GM12873 (cell line): ENCODE measurements at regions not wholly inside any gene's neighbourhood (a gene's known extent, or its start where the extent isn't known, plus 50 kb on each side); places are given as distances from the start of the nearest gene placed in this dataset.

Experiments
- TF ChIP-seq, protein P1 (sequence below): IDR thresholded peaks from 2 replicates; pipeline ENCODE4 v1.5.1; 2012; ENCODE audit warnings: low read depth, mild to moderate bottlenecking, moderate library complexity, low read length, control low read depth; ENCODE audit not compliant: insufficient read depth; ENCODE audit errors: missing control alignments

DNA sequence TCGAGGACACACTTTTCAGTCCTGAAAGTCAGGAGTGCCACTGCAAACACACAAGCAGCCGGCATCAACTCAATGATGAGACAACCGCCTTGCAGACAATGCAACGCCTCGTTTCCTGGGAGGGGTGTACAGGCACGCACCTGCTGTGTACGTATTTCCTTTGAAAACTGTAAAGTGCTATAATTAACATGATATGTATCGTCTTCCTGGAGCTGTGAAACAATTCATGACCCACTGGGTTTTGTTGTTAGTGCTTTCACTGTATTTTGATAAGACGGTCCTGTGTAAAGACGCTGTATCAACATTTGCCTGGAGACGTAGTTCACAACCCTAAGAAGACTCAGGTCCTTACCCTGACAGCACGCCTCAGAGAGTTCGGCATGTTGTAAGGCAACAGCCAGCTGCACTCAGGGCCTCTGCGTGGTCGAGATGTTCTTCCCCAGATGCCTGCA, 105.7 kb upstream of the ANO1 start:
- TF ChIP-seq, protein P1, sequence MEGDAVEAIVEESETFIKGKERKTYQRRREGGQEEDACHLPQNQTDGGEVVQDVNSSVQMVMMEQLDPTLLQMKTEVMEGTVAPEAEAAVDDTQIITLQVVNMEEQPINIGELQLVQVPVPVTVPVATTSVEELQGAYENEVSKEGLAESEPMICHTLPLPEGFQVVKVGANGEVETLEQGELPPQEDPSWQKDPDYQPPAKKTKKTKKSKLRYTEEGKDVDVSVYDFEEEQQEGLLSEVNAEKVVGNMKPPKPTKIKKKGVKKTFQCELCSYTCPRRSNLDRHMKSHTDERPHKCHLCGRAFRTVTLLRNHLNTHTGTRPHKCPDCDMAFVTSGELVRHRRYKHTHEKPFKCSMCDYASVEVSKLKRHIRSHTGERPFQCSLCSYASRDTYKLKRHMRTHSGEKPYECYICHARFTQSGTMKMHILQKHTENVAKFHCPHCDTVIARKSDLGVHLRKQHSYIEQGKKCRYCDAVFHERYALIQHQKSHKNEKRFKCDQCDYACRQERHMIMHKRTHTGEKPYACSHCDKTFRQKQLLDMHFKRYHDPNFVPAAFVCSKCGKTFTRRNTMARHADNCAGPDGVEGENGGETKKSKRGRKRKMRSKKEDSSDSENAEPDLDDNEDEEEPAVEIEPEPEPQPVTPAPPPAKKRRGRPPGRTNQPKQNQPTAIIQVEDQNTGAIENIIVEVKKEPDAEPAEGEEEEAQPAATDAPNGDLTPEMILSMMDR = no peak

DNA sequence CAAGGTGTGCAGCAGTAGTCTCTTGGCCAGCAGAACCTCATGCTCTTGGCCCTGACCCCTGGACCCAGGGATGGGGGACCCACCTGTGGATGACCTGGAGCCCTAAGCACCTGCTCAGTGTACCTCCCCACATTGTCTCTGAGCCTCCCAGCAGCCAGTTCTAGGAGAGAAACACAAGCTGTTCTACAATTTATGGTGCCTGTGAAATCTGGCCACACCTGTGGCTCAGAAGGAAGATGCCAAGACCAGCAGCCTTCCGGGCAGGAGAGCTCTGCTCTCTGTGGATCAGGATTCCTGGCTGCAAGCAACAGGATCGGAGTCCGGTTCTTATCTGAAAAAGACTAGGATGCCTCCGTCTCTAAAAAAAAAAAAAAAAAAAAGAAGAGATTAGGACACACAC, 103.6 kb upstream of the ANO1 start:
- TF ChIP-seq, protein P1 = no peak

DNA sequence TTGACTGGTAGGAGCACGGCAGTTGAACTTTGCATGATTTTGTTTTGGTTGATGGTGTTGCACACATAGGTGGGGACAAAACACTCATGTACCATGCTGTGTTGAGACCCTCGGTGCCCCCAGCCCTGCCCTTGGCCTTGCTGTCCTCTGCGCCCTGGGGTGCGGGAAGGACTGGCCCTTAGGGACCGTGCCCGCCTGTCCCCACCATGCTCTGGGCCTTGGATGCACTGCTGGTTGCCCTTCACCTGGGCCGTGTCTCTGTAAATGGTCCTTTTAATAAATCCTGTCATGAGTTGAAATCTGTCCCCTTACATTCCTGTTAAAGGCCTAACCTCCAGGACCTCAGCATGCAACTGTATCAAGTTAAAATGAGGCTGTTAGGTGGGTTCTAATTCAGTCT, 102.3 kb upstream of the ANO1 start:
- TF ChIP-seq, protein P1 = no peak

DNA sequence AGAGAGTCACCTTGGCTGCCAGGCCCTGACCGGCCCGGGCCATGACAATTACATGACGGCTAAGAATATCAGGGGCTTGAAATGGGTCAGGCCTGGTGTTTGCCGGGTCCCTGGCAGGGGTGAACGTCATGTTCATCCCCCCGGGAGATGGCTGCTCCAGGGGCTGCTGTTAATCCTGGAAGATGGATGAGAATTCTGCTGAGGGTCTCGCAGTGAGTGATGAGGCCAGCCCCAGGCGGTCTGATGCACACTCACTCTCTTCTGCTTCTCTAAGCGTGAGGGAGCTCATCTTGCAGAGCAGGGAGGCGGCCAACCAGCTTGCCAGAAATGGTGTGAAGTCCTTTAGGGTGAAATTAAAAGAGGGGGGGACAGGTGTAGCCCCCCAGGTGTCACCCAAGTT, 101.3 kb upstream of the ANO1 start:
- TF ChIP-seq, protein P1 = no peak

DNA sequence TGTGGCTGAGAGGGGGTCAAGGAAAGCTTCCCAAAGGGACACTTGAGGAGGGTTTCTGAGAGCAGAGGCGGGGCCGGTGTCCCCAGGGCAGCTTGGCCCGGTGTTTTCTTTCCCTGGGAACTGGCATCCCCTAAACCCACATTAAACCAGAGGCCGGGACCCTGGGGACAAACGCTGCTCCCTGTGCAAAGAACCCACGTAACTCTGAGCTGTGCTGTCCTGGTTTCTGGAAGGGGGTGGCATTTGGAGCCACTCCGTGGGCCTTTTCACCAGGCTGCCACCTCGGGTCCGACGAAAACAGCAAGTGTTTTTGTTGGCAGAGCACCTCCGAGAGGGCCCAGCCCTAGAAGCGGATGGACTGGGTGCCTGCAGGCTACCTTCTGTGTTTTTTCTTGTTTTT, 100.2 kb upstream of the ANO1 start:
- TF ChIP-seq, protein P1 = no peak

DNA sequence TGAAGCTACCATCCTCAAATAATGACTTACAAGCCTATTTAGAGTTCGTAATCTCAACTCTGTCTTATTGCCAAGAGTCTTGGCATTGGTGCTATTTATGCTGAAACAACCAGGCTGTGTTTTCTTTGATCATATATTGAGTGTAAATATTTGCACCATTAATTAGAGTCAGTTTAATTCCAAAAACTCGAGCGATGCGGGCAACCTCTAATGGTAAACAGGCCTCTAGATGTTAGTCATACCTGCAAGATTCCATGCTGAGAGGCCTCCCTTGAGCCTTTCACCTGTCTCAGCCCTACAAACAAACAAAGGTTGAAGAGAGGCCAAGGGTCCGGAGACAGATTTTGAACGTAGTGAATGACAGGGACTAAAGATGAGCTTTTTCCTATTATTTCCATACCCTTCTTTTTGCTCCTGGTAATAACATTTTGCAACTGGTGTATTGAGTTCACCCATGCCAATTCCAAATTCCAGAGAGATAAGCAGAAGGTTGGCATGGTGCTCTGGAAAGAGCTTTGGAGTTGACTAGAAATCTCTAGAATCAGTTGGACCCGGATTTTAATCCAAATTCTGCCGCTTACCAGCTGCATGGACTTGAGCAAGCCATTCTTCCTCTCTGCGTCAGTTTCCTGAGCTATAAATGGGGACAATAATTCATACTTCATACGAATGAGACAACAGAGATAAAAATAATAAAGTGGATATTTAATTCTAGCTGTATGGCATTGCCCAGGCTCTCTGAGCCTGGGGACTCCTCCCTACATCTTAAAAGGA, 99.1 kb upstream of the ANO1 start:
- TF ChIP-seq, protein P1 = no peak

- TF ChIP-seq, protein P1 = no peak
Observed at GRCh38 chr11:69979632-69980031, 98.5 kb upstream of the ANO1 start.
